ENCODE measurements at regions not wholly inside any gene's neighbourhood (a gene's known extent, or its start where the extent isn't known, plus 50 kb on each side); places are given as distances from the start of the nearest gene placed in this dataset.

DNA sequence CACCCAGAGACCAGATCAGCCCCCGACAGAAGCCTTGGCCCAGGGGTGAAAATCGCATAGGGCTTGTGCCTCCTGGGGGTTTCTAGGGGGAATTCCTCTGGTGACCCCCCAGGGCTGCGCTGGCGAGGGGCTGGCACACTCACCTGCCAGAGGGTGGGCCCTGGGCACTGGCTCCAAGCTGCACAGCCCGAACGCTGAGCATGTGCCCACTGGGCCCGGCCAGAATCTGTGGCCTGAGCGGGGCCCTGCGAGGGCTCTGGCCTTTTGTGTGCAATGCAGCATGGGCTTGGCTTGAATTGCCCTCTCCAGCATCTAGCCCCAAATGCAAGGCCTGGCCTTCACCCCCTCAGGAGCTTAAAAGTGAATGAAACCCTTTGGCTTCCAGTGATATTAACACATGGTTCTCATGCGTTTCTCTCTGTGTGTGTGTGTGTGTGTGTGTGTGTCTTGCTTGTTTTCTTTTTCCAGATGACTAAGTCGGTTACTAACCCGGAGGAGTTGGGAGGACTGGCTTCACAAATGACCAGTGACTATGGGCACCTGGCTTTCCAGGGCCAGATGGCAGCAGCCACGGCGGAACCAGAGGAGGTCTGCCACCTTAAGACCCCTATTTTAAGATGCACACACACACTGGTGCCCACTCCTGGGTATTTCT lies 259.1 kb upstream of the TPM1 start:
- TF ChIP-seq ZFX (IDR thresholded peaks at IDR 0.05; ENCODE audit: borderline replicate concordance), result no peak
- TF ChIP-seq, protein P1, sequence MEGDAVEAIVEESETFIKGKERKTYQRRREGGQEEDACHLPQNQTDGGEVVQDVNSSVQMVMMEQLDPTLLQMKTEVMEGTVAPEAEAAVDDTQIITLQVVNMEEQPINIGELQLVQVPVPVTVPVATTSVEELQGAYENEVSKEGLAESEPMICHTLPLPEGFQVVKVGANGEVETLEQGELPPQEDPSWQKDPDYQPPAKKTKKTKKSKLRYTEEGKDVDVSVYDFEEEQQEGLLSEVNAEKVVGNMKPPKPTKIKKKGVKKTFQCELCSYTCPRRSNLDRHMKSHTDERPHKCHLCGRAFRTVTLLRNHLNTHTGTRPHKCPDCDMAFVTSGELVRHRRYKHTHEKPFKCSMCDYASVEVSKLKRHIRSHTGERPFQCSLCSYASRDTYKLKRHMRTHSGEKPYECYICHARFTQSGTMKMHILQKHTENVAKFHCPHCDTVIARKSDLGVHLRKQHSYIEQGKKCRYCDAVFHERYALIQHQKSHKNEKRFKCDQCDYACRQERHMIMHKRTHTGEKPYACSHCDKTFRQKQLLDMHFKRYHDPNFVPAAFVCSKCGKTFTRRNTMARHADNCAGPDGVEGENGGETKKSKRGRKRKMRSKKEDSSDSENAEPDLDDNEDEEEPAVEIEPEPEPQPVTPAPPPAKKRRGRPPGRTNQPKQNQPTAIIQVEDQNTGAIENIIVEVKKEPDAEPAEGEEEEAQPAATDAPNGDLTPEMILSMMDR (IDR thresholded peaks at IDR 0.05), result no peak
- H3K27ac ChIP-seq, result no peak overlapping the region

- no peak overlapping the region for H3K27ac ChIP-seq
- TF ChIP-seq, protein P1 (IDR thresholded peaks at IDR 0.05), result no peak
- TF ChIP-seq ZFX (IDR thresholded peaks at IDR 0.05; ENCODE audit: borderline replicate concordance), result no peak
Measured at GRCh38 chr15:62785881-62786828, 256.4 kb upstream of the TPM1 start.

DNA sequence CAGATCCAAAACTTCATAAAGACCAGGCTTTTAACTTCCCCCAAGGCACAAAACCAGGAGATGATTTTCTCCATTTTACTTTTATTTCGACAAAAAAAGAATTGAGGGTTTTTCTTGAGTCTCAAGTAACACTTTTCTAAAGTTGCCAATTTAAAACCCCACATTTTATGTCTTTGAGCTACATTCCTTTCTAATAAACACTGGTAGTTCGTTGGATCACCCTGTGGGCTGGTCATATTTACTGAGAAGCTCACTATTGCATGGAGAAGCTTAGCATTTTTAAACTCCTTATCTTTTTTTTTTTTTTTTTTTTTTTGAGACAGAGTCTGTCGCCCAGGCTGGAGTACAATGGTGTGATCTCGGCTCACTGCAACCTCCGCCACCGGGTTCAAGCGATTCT lies 255.1 kb upstream of the TPM1 start:
- no peak for TF ChIP-seq ZFX (IDR thresholded peaks at IDR 0.05; ENCODE audit: borderline replicate concordance)
- TF ChIP-seq, protein P1 (IDR thresholded peaks at IDR 0.05), result no peak

GRCh38 chr15:62788224-62788623 lies 254.3 kb upstream of the TPM1 start:
- H3K27ac ChIP-seq, result no peak overlapping the region
- TF ChIP-seq, protein P1 (IDR thresholded peaks at IDR 0.05), result no peak
- no peak for TF ChIP-seq ZFX (IDR thresholded peaks at IDR 0.05; ENCODE audit: borderline replicate concordance)

More for the DNA sequence above, 255.1 kb upstream of the TPM1 start:
- no peak overlapping the region for H3K27ac ChIP-seq

- no peak overlapping the region for H3K27ac ChIP-seq
- TF ChIP-seq, protein P1 (IDR thresholded peaks at IDR 0.05), result no peak
- TF ChIP-seq ZFX (IDR thresholded peaks at IDR 0.05; ENCODE audit: borderline replicate concordance), result no peak
Measured at GRCh38 chr15:62790546-62790945, 252.0 kb upstream of the TPM1 start.

DNA sequence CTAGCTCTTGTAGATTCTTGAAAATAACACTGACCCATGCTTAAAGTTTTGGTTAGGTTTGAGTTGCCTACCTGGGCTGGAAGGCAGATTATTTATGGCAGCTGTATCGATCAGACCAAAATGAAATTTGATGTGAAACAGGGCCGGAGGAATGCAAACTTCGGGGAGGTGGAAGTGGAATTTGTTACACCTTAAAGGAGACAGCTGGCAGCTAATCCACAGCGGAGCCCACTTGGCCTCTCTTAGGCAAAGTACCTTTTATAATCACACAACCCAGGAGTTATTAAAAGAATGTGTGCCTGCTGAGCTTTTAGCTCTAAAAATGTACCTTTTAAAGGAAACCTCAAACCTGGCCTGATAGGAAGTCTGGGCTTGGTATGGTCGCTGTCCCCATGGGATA lies 250.9 kb upstream of the TPM1 start:
- H3K27ac ChIP-seq, result no peak overlapping the region

GRCh38 chr15:62792986-62793751 lies 249.4 kb upstream of the TPM1 start:
- no peak overlapping the region for H3K27ac ChIP-seq
- TF ChIP-seq ZFX (IDR thresholded peaks at IDR 0.05; ENCODE audit: borderline replicate concordance), result no peak
- TF ChIP-seq, protein P1 (IDR thresholded peaks at IDR 0.05), result no peak

More for the DNA sequence above, 250.9 kb upstream of the TPM1 start:
- no peak for TF ChIP-seq ZFX (IDR thresholded peaks at IDR 0.05; ENCODE audit: borderline replicate concordance)

Measured in 22Rv1 (cell line).